ENCODE measurements at regions not wholly inside any gene's neighbourhood (a gene's known extent, or its start where the extent isn't known, plus 50 kb on each side); places are given as distances from the start of the nearest gene placed in this dataset.

- TF ChIP-seq, protein P1, sequence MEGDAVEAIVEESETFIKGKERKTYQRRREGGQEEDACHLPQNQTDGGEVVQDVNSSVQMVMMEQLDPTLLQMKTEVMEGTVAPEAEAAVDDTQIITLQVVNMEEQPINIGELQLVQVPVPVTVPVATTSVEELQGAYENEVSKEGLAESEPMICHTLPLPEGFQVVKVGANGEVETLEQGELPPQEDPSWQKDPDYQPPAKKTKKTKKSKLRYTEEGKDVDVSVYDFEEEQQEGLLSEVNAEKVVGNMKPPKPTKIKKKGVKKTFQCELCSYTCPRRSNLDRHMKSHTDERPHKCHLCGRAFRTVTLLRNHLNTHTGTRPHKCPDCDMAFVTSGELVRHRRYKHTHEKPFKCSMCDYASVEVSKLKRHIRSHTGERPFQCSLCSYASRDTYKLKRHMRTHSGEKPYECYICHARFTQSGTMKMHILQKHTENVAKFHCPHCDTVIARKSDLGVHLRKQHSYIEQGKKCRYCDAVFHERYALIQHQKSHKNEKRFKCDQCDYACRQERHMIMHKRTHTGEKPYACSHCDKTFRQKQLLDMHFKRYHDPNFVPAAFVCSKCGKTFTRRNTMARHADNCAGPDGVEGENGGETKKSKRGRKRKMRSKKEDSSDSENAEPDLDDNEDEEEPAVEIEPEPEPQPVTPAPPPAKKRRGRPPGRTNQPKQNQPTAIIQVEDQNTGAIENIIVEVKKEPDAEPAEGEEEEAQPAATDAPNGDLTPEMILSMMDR (IDR thresholded peaks at IDR 0.05), result no peak
- TF ChIP-seq EP300 (IDR thresholded peaks at IDR 0.05), result no peak
These were observed 86.1 kb upstream of the CPM start for GRCh38 chr12:69019082-69019481.

Measured in tibial nerve (tissue), 4 donors.